LNCaP clone FGC (cell line): ENCODE measurements at regions not wholly inside any gene's neighbourhood (a gene's known extent, or its start where the extent isn't known, plus 50 kb on each side); places are given as distances from the start of the nearest gene placed in this dataset.

Experiments
- DNase-seq: peaks from one replicate; pipeline ENCODE4 v3.0.0-alpha.2; 2011; ENCODE audit warnings: low read depth
- H3K4me3 ChIP-seq: 2 replicates; pipeline ENCODE4 v1.5.1; 2011; ENCODE audit warnings: mild to moderate bottlenecking, low read depth, low read length, control low read depth
- CTCF ChIP-seq: IDR thresholded peaks from 2 replicates; pipeline ENCODE4 v1.5.1; 2012; ENCODE audit warnings: mild to moderate bottlenecking; ENCODE audit not compliant: control insufficient read depth, insufficient read depth; ENCODE audit errors: extremely low read depth

GRCh38 chr15:94031072-94031471 is 200.3 kb upstream of the MCTP2 start:
- no peak overlapping the region for H3K4me3 ChIP-seq
- no peak for TF ChIP-seq CTCF
- no peak for DNase-seq

DNA sequence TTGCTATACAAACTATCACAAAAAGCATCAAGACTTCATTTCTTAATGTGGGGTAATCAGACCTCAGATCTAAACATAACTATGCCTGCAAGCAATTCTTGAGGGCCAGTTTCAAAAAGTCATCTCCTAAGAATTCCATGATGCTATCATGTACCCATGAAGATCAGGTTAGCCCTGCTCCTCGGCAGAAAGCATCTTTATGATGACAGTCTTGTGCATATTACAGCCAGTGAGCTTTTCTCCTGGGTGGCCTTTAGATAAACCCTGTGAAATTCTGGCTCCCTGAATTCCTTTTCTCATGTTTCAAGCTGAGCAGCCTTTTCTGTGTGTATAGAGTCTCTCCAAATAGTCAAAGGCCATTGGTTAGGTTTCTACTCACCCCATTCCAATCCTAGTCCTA is 201.9 kb upstream of the MCTP2 start:
- no peak overlapping the region for H3K4me3 ChIP-seq
- DNase-seq, result no peak
- no peak for TF ChIP-seq CTCF

DNA sequence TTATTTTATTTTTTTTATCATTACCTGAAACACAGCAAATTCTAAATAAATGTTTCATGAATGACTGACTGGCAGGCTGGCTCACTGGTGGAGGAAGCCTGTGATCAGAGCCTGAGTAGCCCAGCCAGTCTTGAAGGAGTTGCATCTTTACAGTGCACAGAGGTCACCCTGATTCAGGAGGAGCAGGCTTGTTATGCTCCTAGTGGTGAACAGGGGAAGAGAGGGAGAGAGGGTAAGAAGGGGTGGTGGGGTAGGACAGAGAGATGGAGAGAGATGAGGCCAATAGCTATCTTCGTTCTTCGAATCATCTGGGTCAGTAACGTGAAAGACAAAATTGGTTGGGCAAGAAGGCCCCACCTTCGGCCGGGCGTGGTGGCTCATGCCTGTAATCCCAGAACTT is 202.6 kb upstream of the MCTP2 start:
- no peak for TF ChIP-seq CTCF
- no peak for DNase-seq
- no peak overlapping the region for H3K4me3 ChIP-seq

DNA sequence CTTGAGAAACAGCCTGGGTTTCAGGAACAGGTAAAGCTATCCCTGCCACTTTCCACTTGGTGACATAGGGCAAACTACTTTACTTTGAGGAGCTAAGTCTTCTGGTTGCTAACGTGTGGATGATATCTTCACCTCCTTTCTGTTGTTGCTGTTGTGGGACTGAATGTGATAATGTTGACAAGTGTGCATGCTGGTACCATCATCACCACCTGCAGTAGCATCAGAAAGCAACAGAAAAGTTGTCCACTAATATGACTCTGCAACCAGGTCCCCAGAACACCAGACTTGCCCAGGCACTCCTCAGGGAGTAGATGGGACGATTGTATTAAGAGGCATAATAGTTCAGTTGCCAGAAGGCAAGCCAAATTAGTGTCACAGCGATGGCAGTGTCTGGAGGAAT is 203.2 kb upstream of the MCTP2 start:
- H3K4me3 ChIP-seq, result no peak overlapping the region
- no peak for TF ChIP-seq CTCF

GRCh38 chr15:94027581-94027980 is 203.8 kb upstream of the MCTP2 start:
- no peak for TF ChIP-seq CTCF
- no peak overlapping the region for H3K4me3 ChIP-seq
- no peak for DNase-seq

More for the DNA sequence above, 203.2 kb upstream of the MCTP2 start:
- DNase-seq, result no peak

GRCh38 chr15:94026458-94027304 is 204.7 kb upstream of the MCTP2 start:
- no peak for DNase-seq
- H3K4me3 ChIP-seq, result no peak overlapping the region
- TF ChIP-seq CTCF, result no peak

GRCh38 chr15:94023531-94023930 is 207.8 kb upstream of the MCTP2 start:
- H3K4me3 ChIP-seq, result no peak overlapping the region
- TF ChIP-seq CTCF, result no peak
- DNase-seq, result no peak
